ENCODE measurements at regions not wholly inside any gene's neighbourhood (a gene's known extent, or its start where the extent isn't known, plus 50 kb on each side); places are given as distances from the start of the nearest gene placed in this dataset.

DNA sequence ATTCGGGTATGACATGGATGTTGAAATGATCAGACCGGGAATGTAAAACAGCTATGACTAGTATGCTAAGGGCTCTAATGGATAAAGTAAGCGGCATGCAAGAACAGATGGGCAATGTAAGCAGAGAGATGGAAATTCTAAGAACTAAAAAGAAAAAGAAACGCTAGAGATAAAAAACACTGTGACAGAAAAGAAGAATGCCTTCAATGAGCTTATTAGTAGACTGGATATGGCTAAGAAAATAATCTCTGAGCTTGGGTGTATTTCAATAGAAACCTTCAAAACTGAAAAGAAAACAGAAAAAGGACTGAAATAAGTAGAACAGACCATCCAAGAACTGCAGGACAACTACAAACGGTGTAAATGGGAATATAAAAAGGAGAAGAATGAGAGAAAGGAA is 101.2 kb downstream of the HES1 start:
- no peak for DNase-seq (ENCODE audit: low read depth in 1 of 2, low spot score in 1 of 2)
- H3K27ac ChIP-seq (replicated peaks): no peak overlapping the region
- no peak overlapping the region for H3K4me3 ChIP-seq (replicated peaks; ENCODE audit: insufficient read depth, low read length)
- TF ChIP-seq GABPA (IDR thresholded peaks at IDR 0.05; ENCODE audit: low read depth) (no peak), CTCF (IDR thresholded peaks at IDR 0.05; ENCODE audit: insufficient read depth, low read length) (no peak), SPI1 (IDR thresholded peaks at IDR 0.05; ENCODE audit: borderline replicate concordance, low read depth) (no peak), POLR2AphosphoS5 (IDR thresholded peaks at IDR 0.05; ENCODE audit: low read depth) (no peak)
- no peaks in the 10 kb centered on the region for H3K27me3 ChIP-seq (ENCODE audit: insufficient read depth, poor library complexity, severe bottlenecking)

GRCh38 chr3:194240766-194241165 is 104.8 kb downstream of the HES1 start:
- Histone ChIP-seq H3K27ac (replicated peaks) (no peak overlapping the region), H3K27me3 (ENCODE audit: insufficient read depth, poor library complexity, severe bottlenecking) (no peaks in the 10 kb centered on the region), H3K4me3 (replicated peaks; ENCODE audit: insufficient read depth, low read length) (no peak overlapping the region)
- DNase-seq (ENCODE audit: low read depth in 1 of 2, low spot score in 1 of 2): no peak
- no peak for TF ChIP-seq REST (IDR thresholded peaks at IDR 0.05; ENCODE audit: insufficient replicate concordance, low read depth)
- no peak for TF ChIP-seq SPI1 (IDR thresholded peaks at IDR 0.05; ENCODE audit: borderline replicate concordance, low read depth)
- no peak for TF ChIP-seq CTCF (IDR thresholded peaks at IDR 0.05; ENCODE audit: insufficient read depth, low read length)
- no peak for TF ChIP-seq GABPA (IDR thresholded peaks at IDR 0.05; ENCODE audit: low read depth)
- no peak for TF ChIP-seq POLR2AphosphoS5 (IDR thresholded peaks at IDR 0.05; ENCODE audit: low read depth)

DNA sequence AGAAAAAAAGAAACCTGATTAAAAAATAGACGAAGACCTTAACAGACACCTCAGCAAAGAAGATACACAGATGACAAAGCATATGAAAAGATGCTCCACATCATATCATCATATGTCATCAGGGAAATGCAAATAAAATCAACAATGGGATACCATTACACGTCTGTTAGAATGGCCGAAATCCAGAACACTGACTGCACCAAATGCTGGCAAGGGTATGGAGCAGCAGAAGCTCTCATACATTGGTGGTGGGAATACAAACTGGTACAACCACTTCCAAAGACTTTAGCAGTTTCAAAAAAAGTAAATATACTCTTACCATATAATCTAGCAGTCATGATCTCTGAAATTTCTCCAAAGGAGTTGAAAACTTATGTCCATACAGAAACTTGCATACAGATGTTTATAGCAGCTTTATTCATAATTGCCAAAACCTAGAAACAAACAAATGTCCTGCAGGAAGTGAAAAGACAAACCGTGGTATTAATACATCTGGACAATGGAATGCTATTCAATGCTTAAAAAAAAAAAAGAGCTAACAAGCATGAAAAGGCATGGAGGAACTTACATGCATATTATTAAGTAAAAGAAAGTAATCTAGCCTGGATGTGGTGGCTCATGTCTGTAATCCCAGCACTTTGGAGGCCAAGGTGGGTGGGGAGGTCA is 107.4 kb downstream of the HES1 start:
- Histone ChIP-seq H3K27ac (replicated peaks) (no peak overlapping the region), H3K27me3 (ENCODE audit: insufficient read depth, poor library complexity, severe bottlenecking) (no peaks in the 10 kb centered on the region), H3K4me3 (replicated peaks; ENCODE audit: insufficient read depth, low read length) (no peak overlapping the region)
- TF ChIP-seq SPI1 (IDR thresholded peaks at IDR 0.05; ENCODE audit: borderline replicate concordance, low read depth) (no peak), REST (IDR thresholded peaks at IDR 0.05; ENCODE audit: insufficient replicate concordance, low read depth) (no peak), POLR2AphosphoS5 (IDR thresholded peaks at IDR 0.05; ENCODE audit: low read depth) (no peak)
- no peak for DNase-seq (ENCODE audit: low read depth in 1 of 2, low spot score in 1 of 2)

DNA sequence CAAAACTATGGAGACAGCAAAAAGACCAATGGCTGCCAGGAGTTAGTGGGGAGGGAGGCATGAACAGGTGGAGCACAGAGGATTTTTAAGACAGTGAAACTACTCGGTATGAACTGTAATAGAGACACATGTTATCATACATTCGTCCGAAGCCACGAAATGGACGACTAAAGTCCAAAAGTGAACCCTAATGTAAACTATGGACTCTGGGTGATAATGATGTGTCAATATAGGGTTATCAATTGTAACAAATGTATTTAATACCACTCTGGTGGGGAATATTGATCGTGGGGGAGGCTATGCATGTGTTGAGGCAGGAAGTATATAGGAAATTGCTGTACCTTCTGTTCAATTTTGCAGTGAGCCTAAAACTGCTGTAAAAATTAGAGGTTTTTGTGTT is 107.0 kb downstream of the CPN2 start:
- H3K4me3 ChIP-seq (replicated peaks; ENCODE audit: insufficient read depth, low read length): no peak overlapping the region
- no peak for DNase-seq (ENCODE audit: low read depth in 1 of 2, low spot score in 1 of 2)
- no peaks in the 10 kb centered on the region for H3K27me3 ChIP-seq (ENCODE audit: insufficient read depth, poor library complexity, severe bottlenecking)
- no peak overlapping the region for H3K27ac ChIP-seq (replicated peaks)
- TF ChIP-seq CTCF (IDR thresholded peaks at IDR 0.05; ENCODE audit: insufficient read depth, low read length) (no peak), REST (IDR thresholded peaks at IDR 0.05; ENCODE audit: insufficient replicate concordance, low read depth) (no peak), POLR2AphosphoS5 (IDR thresholded peaks at IDR 0.05; ENCODE audit: low read depth) (no peak), GABPA (IDR thresholded peaks at IDR 0.05; ENCODE audit: low read depth) (no peak), SPI1 (IDR thresholded peaks at IDR 0.05; ENCODE audit: borderline replicate concordance, low read depth) (no peak)

All from HL-60 (cell line).